HEK293T (cell line): ENCODE measurements at regions not wholly inside any gene's neighbourhood (a gene's known extent, or its start where the extent isn't known, plus 50 kb on each side); places are given as distances from the start of the nearest gene placed in this dataset.

Experiments used
- CTCF ChIA-PET: fragments of 350-600 bp; formaldehyde crosslinking; extraction: SDS; loops from one replicate; lab custom pipeline; 2021; ENCODE audit warnings: antibody characterized with exemption, inconsistent platforms; lab: Yijun Ruan, JAX
- POLR2A ChIA-PET: fragments of 350-600 bp; formaldehyde crosslinking; extraction: SDS; loops from one replicate; lab custom pipeline; 2020; ENCODE audit warnings: antibody characterized with exemption, inconsistent platforms; lab: Yijun Ruan, JAX
- DNase-seq: peaks from one replicate; pipeline ENCODE4 v3.0.0; 2012; ENCODE audit warnings: mixed read lengths; ENCODE audit errors: extremely low spot score
- ARNT ChIP-seq: fragments of 450-650 bp; IDR thresholded peaks from 2 replicates; pipeline ENCODE4 v1.6.1; 2017; ENCODE audit warnings: mild to moderate bottlenecking
- BHLHE40 ChIP-seq: fragments of 450-650 bp; IDR thresholded peaks from 2 replicates; pipeline ENCODE4 v1.6.1; 2016; ENCODE audit warnings: mild to moderate bottlenecking, moderate library complexity, borderline replicate concordance
- CTBP1 ChIP-seq: fragments of 450-650 bp; IDR thresholded peaks from 2 replicates; pipeline ENCODE4 v1.6.1; 2016; ENCODE audit warnings: borderline replicate concordance
- ELF4 ChIP-seq: fragments of 450-650 bp; IDR thresholded peaks from 2 replicates; pipeline ENCODE4 v1.6.1; 2017; ENCODE audit warnings: antibody characterized with exemption
- FOXA1 ChIP-seq: fragments of 450-650 bp; IDR thresholded peaks from 2 replicates; pipeline ENCODE4 v1.6.1; 2016; ENCODE audit warnings: mild to moderate bottlenecking
- FOXK2 ChIP-seq: fragments of 450-650 bp; IDR thresholded peaks from 2 replicates; pipeline ENCODE4 v1.6.1; 2016; ENCODE audit warnings: mild to moderate bottlenecking
- FOXM1 ChIP-seq: fragments of 450-650 bp; IDR thresholded peaks from 2 replicates; pipeline ENCODE4 v1.6.1; 2017; ENCODE audit warnings: mild to moderate bottlenecking, borderline replicate concordance
- HDGF ChIP-seq: fragments of 450-650 bp; IDR thresholded peaks from 2 replicates; pipeline ENCODE4 v1.6.1; 2017; ENCODE audit warnings: antibody characterized with exemption, borderline replicate concordance
- L3MBTL2 ChIP-seq: fragments of 450-650 bp; conservative IDR thresholded peaks from 2 replicates; pipeline ENCODE4 v1.6.1; 2016; ENCODE audit warnings: mild to moderate bottlenecking
- LEF1 ChIP-seq: fragments of 450-650 bp; IDR thresholded peaks from 2 replicates; pipeline ENCODE4 v1.6.1; 2017; ENCODE audit warnings: mild to moderate bottlenecking, borderline replicate concordance
- NFRKB ChIP-seq: fragments of 450-650 bp; IDR thresholded peaks from 2 replicates; pipeline ENCODE4 v1.6.1; 2016; ENCODE audit warnings: mild to moderate bottlenecking, moderate library complexity
- PKNOX1 ChIP-seq: fragments of 450-650 bp; IDR thresholded peaks from 2 replicates; pipeline ENCODE4 v1.6.1; 2016
- SP1 ChIP-seq: fragments of 450-650 bp; IDR thresholded peaks from 2 replicates; pipeline ENCODE4 v1.6.1; 2017
- SUZ12 ChIP-seq: fragments of 450-650 bp; IDR thresholded peaks from 2 replicates; pipeline ENCODE4 v1.6.1; 2016; ENCODE audit warnings: mild to moderate bottlenecking
- TARDBP ChIP-seq: fragments of 450-650 bp; IDR thresholded peaks from 2 replicates; pipeline ENCODE4 v1.6.1; 2016
- ZNF384 ChIP-seq: fragments of 450-650 bp; IDR thresholded peaks from 2 replicates; pipeline ENCODE4 v1.6.1; 2016

DNA sequence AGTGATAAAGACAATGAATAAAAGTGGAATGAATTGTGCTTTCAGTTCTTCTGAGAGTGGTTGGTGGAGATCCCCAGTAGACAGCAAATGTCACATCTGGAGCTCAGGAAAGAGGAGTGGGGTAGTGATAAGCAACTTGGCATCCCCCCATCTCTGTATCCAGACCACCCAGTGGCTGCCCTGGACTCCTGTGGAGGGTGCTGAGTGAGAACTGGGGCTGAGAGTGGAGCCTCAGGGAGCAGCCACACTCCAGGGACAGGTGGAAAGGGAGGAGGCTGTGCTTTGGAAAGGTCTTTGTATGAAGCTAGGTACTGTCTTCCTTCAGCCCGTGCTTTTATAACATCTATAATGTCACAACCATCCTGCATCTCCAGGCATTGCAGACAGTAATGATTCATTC lies 85.6 kb upstream of the RASGRF1 start:
- ChIA-PET CTCF (interaction anchor here (1.0 to 4.2 kb wide), 2 partner anchors 8 to 148 kb away, joined by 4 to 23 read pairs; no protein-coding TSS in a partner anchor), POLR2A (no interaction called here)
- TF ChIP-seq FOXA1 (no peak), PKNOX1 (no peak), L3MBTL2 (no peak), SP1 (no peak), ARNT (no peak)
- DNase-seq = no peak

DNA sequence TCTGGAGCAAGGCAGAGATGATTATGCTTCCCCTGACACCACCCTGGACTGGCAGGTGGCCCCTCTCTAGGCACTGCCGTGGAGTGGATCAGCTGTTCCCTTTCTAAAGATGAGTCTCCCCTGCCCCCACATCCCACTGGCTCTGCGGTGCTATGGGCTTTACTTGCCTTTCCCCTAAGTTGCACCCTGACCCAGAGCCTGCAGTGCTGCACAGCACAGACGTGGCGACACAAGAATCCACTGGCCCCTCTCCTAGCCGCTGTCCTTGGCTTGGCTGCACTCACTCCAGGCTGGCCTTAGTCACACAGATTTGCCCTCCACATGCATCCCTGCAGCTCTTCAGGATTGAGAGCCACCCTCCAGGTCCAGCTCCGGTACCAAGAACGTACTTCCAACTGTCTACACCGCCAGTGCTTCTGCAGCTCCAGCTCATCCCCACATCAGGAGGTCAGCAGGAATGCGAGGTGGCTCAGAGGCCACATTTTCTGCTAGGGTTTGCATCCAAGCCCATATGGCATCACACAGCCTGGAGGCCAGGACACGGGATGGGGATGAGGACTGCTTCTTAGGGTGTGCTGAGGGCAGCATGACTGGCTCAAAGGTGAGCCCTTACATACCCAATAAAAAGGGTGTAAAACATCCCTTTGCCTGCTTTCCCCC lies 82.4 kb upstream of the RASGRF1 start:
- no peak for DNase-seq
- ChIA-PET CTCF (interaction anchor here (4.2 kb wide), 1 partner anchor 12 kb away, joined by 23 read pairs; no protein-coding TSS in a partner anchor), POLR2A (no interaction called here)
- TF ChIP-seq HDGF = no peak
- no peak for TF ChIP-seq L3MBTL2
- no peak for TF ChIP-seq PKNOX1
- TF ChIP-seq SP1 = no peak
- TF ChIP-seq NFRKB = no peak
- TF ChIP-seq TARDBP = no peak
- no peak for TF ChIP-seq FOXK2
- no peak for TF ChIP-seq FOXA1
- TF ChIP-seq SUZ12 = no peak
- TF ChIP-seq ZNF384 = no peak
- no peak for TF ChIP-seq LEF1
- TF ChIP-seq BHLHE40 = no peak
- no peak for TF ChIP-seq ELF4
- no peak for TF ChIP-seq CTBP1
- no peak for TF ChIP-seq ARNT
- TF ChIP-seq FOXM1 = no peak

GRCh38 chr15:79172032-79172481 lies 81.5 kb upstream of the RASGRF1 start:
- peak; percentile 48 for DNase-seq
- CTCF ChIA-PET = no interaction called here
- POLR2A ChIA-PET = no interaction called here
- TF ChIP-seq CTBP1 (no peak), LEF1 (no peak)

- ChIA-PET POLR2A (no interaction called here), CTCF (interaction anchor here (1.7 kb wide), 1 partner anchor 13 kb away, joined by 4 read pairs; no protein-coding TSS in a partner anchor)
- DNase-seq = no peak
- TF ChIP-seq PKNOX1 = no peak
- no peak for TF ChIP-seq SP1
- no peak for TF ChIP-seq SUZ12
- TF ChIP-seq NFRKB = no peak
- no peak for TF ChIP-seq ZNF384
- TF ChIP-seq LEF1 = no peak
- TF ChIP-seq HDGF = no peak
- TF ChIP-seq FOXM1 = no peak
- TF ChIP-seq ARNT = no peak
- no peak for TF ChIP-seq BHLHE40
- TF ChIP-seq FOXK2 = no peak
- TF ChIP-seq L3MBTL2 = no peak
- no peak for TF ChIP-seq ELF4
- no peak for TF ChIP-seq TARDBP
- TF ChIP-seq CTBP1 = no peak
- TF ChIP-seq FOXA1 = no peak
Observed at GRCh38 chr15:79171320-79172031, 80.9 kb upstream of the RASGRF1 start.

DNA sequence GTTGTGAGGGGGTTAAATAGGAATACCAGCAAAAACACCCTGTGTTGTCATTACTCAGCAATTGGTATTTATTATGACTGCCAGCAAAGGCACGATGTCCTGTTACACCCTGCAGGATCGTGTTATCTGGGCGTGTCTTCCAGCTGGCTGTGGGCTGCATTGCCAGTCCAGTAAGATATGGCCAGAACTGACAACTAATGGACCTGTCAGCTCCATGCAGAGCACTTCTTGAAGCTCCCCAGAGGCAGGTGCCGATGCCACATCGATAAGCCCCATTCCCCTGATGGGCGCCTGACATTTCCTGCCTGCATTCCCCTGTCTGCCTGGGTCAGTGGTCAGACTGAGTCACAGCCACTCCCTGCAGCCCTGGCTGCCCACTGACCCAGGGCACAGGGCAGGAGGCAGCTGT lies 79.7 kb upstream of the RASGRF1 start:
- ChIA-PET CTCF (interaction anchor here (1.5 to 1.7 kb wide), 2 partner anchors 15 to 123 kb away, joined by 3 to 4 read pairs; no protein-coding TSS in a partner anchor), POLR2A (interaction anchor here (2.3 kb wide), 1 partner anchor 14 kb away, joined by 5 read pairs; no protein-coding TSS in a partner anchor)
- no peak for DNase-seq
- TF ChIP-seq PKNOX1 (no peak), NFRKB (no peak), LEF1 (no peak), L3MBTL2 (no peak), ARNT (no peak), BHLHE40 (no peak), SUZ12 (no peak), FOXA1 (no peak), SP1 (no peak), FOXK2 (no peak), TARDBP (no peak), FOXM1 (no peak), CTBP1 (no peak), ELF4 (no peak), ZNF384 (no peak), HDGF (no peak)
